CD4-positive, alpha-beta T cell treated with Interleukin-10 for 1 hour (primary cell): ENCODE measurements at regions not wholly inside any gene's neighbourhood (a gene's known extent, or its start where the extent isn't known, plus 50 kb on each side); places are given as distances from the start of the nearest gene placed in this dataset.
"Not testable (repeated sequence)": the region's sequence is repeated elsewhere in the genome, so short reads cannot be mapped to it uniquely, and the experiment has no call there.

Source experiments
- DNase-seq: peaks from one replicate; pipeline ENCODE4 v3.0.0-alpha.2; 2020

- no peak for DNase-seq
Observed at GRCh38 chr2:226312155-226312554, 487.5 kb downstream of the IRS1 start.

- DNase-seq: no peak
Observed at GRCh38 chr2:226310146-226310545, 489.5 kb downstream of the IRS1 start.

GRCh38 chr2:226308986-226309385 lies 490.6 kb downstream of the IRS1 start:
- DNase-seq: no peak

- DNase-seq: no peak
Observed at GRCh38 chr2:226308323-226308680, 491.3 kb downstream of the IRS1 start.

GRCh38 chr2:226307487-226308322 lies 491.9 kb downstream of the IRS1 start:
- no peak for DNase-seq

GRCh38 chr2:226306969-226307368 lies 492.7 kb downstream of the IRS1 start:
- no peak for DNase-seq

- no peak for DNase-seq
Observed at GRCh38 chr2:226304308-226304707, 495.3 kb downstream of the IRS1 start.

GRCh38 chr2:226303707-226304106 lies 495.9 kb downstream of the IRS1 start:
- no peak for DNase-seq

GRCh38 chr2:226300196-226300886 lies 499.3 kb downstream of the IRS1 start:
- DNase-seq: no peak

GRCh38 chr2:226299771-226300170 lies 499.8 kb downstream of the IRS1 start:
- DNase-seq: no peak

GRCh38 chr2:226295681-226296080 lies 503.9 kb downstream of the IRS1 start:
- no peak for DNase-seq

GRCh38 chr2:226295123-226295522 lies 504.5 kb downstream of the IRS1 start:
- no peak for DNase-seq

- DNase-seq: not testable (repeated sequence)
Observed at GRCh38 chr2:226291281-226291680, 508.3 kb downstream of the IRS1 start.

GRCh38 chr2:226286916-226287315 lies 512.7 kb downstream of the IRS1 start:
- no peak for DNase-seq

- DNase-seq: no peak
Observed at GRCh38 chr2:226283796-226284195, 515.8 kb downstream of the IRS1 start.

- no peak for DNase-seq
Observed at GRCh38 chr2:226282151-226282550, 517.5 kb downstream of the IRS1 start.

GRCh38 chr2:226280136-226280535 lies 519.5 kb downstream of the IRS1 start:
- DNase-seq: not testable (repeated sequence)

- DNase-seq: no peak
Observed at GRCh38 chr2:226275215-226275614, 524.4 kb downstream of the IRS1 start.

GRCh38 chr2:226274143-226274542 lies 525.5 kb downstream of the IRS1 start:
- no peak for DNase-seq

GRCh38 chr2:226273440-226273839 lies 526.2 kb downstream of the IRS1 start:
- DNase-seq: no peak

GRCh38 chr2:226272435-226272834 lies 527.2 kb downstream of the IRS1 start:
- no peak for DNase-seq

GRCh38 chr2:226270285-226271058 lies 529.1 kb downstream of the IRS1 start:
- DNase-seq: no peak

GRCh38 chr2:226267516-226268289 lies 531.9 kb downstream of the IRS1 start:
- no peak for DNase-seq
